Progenitor cell of endocrine pancreas (in vitro differentiated cells): ENCODE measurements at regions not wholly inside any gene's neighbourhood (a gene's known extent, or its start where the extent isn't known, plus 50 kb on each side); places are given as distances from the start of the nearest gene placed in this dataset.

ENCODE experiments used
- DNase-seq: peaks from one replicate; pipeline ENCODE4 v3.0.0; 2021; ENCODE audit warnings: low spot score; ENCODE audit not compliant: unreplicated experiment
- H3K27ac Mint-ChIP-seq: 2 replicates; pipeline ENCODE4 v1.8.0; 2021; ENCODE audit warnings: mild to moderate bottlenecking, moderate library complexity, mixed read lengths
- H3K27me3 Mint-ChIP-seq: 2 replicates; pipeline ENCODE4 v1.8.0; 2021; ENCODE audit warnings: mixed read lengths
- H3K36me3 Mint-ChIP-seq: 2 replicates; pipeline ENCODE4 v1.8.0; 2022; ENCODE audit warnings: mixed read lengths; ENCODE audit not compliant: insufficient read depth
- H3K4me1 Mint-ChIP-seq: 2 replicates; pipeline ENCODE4 v1.8.0; 2021; ENCODE audit warnings: low read depth, mixed read lengths
- H3K4me3 Mint-ChIP-seq: 2 replicates; pipeline ENCODE4 v1.8.0; 2021; ENCODE audit warnings: low read depth, mild to moderate bottlenecking, moderate library complexity, mixed read lengths
- H3K9me3 Mint-ChIP-seq: 2 replicates; pipeline ENCODE4 v1.8.0; 2021; ENCODE audit warnings: low read depth, mixed read lengths
- CTCF ChIP-seq: fragments of 200-600 bp; sonication (generic); IDR thresholded peaks from one replicate; pipeline ENCODE4 v1.5.0; 2021; ENCODE audit warnings: antibody characterized with exemption, mild to moderate bottlenecking; ENCODE audit not compliant: unreplicated experiment

GRCh38 chr6:40252531-40253258 is 318.4 kb upstream of the MOCS1 start:
- Mint-ChIP-seq H3K27me3 (peaks cover 19% of the 10 kb centered on the region), H3K4me1 (no peaks in the 10 kb centered on the region), H3K36me3 (no peaks in the 10 kb centered on the region)

GRCh38 chr6:40251637-40252300 is 317.5 kb upstream of the MOCS1 start:
- Mint-ChIP-seq H3K27me3 (peaks cover 24% of the 10 kb centered on the region), H3K4me3 (no peak overlapping the region), H3K9me3 (no peaks in the 10 kb centered on the region), H3K27ac (no peak overlapping the region), H3K36me3 (no peaks in the 10 kb centered on the region), H3K4me1 (no peaks in the 10 kb centered on the region)
- no peak for TF ChIP-seq CTCF
- no peak for DNase-seq

More at GRCh38 chr6:40252531-40253258, 318.4 kb upstream of the MOCS1 start:
- H3K9me3 Mint-ChIP-seq = no peaks in the 10 kb centered on the region
- H3K4me3 Mint-ChIP-seq = no peak overlapping the region
- no peak for DNase-seq
- TF ChIP-seq CTCF = no peak
- H3K27ac Mint-ChIP-seq = no peak overlapping the region

- H3K27ac Mint-ChIP-seq = no peak overlapping the region
- H3K4me1 Mint-ChIP-seq = no peaks in the 10 kb centered on the region
- H3K27me3 Mint-ChIP-seq = peaks cover 21% of the 10 kb centered on the region
- H3K9me3 Mint-ChIP-seq = no peaks in the 10 kb centered on the region
- DNase-seq = no peak
- no peak for TF ChIP-seq CTCF
- no peaks in the 10 kb centered on the region for H3K36me3 Mint-ChIP-seq
- H3K4me3 Mint-ChIP-seq = no peak overlapping the region
Observed at GRCh38 chr6:40249935-40250334, 315.7 kb upstream of the MOCS1 start.

GRCh38 chr6:40247516-40248115 is 313.4 kb upstream of the MOCS1 start:
- Mint-ChIP-seq H3K36me3 (no peaks in the 10 kb centered on the region), H3K4me3 (no peak overlapping the region), H3K27me3 (peaks cover 23% of the 10 kb centered on the region), H3K4me1 (no peaks in the 10 kb centered on the region), H3K27ac (no peak overlapping the region), H3K9me3 (no peaks in the 10 kb centered on the region)
- DNase-seq = no peak
- no peak for TF ChIP-seq CTCF

GRCh38 chr6:40244699-40245098 is 310.4 kb upstream of the MOCS1 start:
- Mint-ChIP-seq H3K9me3 (peaks cover 3% of the 10 kb centered on the region), H3K4me3 (no peak overlapping the region), H3K4me1 (no peaks in the 10 kb centered on the region), H3K36me3 (no peaks in the 10 kb centered on the region), H3K27ac (no peak overlapping the region), H3K27me3 (peaks cover 19% of the 10 kb centered on the region)
- no peak for DNase-seq
- TF ChIP-seq CTCF = no peak
